Loucy (cell line): ENCODE measurements at regions not wholly inside any gene's neighbourhood (a gene's known extent, or its start where the extent isn't known, plus 50 kb on each side); places are given as distances from the start of the nearest gene placed in this dataset.

Experiments
- H2AFZ ChIP-seq: fragments of 200-600 bp; sonication (generic); 2 replicates; pipeline ENCODE4 v1.6.0; 2016; ENCODE audit warnings: antibody characterized with exemption, mild to moderate bottlenecking, low read length, moderate library complexity
- H3F3A ChIP-seq: fragments of 200-600 bp; 2 replicates; pipeline ENCODE4 v1.6.0; 2016; ENCODE audit warnings: antibody characterized with exemption, low read depth, mild to moderate bottlenecking
- H3K27me3 ChIP-seq: fragments of 200-600 bp; sonication (generic); 2 replicates; pipeline ENCODE4 v1.6.1; 2014; ENCODE audit warnings: low read length, mild to moderate bottlenecking; ENCODE audit not compliant: insufficient read depth, poor library complexity, severe bottlenecking
- H3K36me3 ChIP-seq: fragments of 200-600 bp; sonication (generic); 2 replicates; pipeline ENCODE4 v1.6.1; 2016; ENCODE audit warnings: low read length; ENCODE audit not compliant: insufficient read depth
- H3K4me1 ChIP-seq: fragments of 200-600 bp; sonication (generic); 2 replicates; pipeline ENCODE4 v1.5.1; 2014; ENCODE audit warnings: low read length, mild to moderate bottlenecking; ENCODE audit not compliant: insufficient read depth, poor library complexity, severe bottlenecking
- H3K4me2 ChIP-seq: fragments of 200-600 bp; sonication (generic); 2 replicates; pipeline ENCODE4 v1.6.0; 2014; ENCODE audit warnings: antibody characterized with exemption, low read length, low read depth, mild to moderate bottlenecking; ENCODE audit not compliant: poor library complexity, severe bottlenecking
- H3K4me3 ChIP-seq: fragments of 200-600 bp; sonication (generic); 2 replicates; pipeline ENCODE4 v1.5.1; 2014; ENCODE audit warnings: low read length, mild to moderate bottlenecking, mixed read lengths; ENCODE audit not compliant: poor library complexity, severe bottlenecking
- H3K79me2 ChIP-seq: fragments of 200-600 bp; sonication (generic); 2 replicates; pipeline ENCODE4 v1.6.1; 2014; ENCODE audit warnings: low read length; ENCODE audit not compliant: insufficient read depth
- H3K9ac ChIP-seq: fragments of 200-600 bp; sonication (generic); 2 replicates; pipeline ENCODE4 v1.6.0; 2014; ENCODE audit warnings: mild to moderate bottlenecking, low read depth, low read length, moderate library complexity; ENCODE audit not compliant: poor library complexity, severe bottlenecking
- H3K9me2 ChIP-seq: fragments of 200-600 bp; sonication (generic); replicated peaks from 2 replicates; pipeline ENCODE4 v1.6.1; 2016; ENCODE audit warnings: low read depth, low read length, mixed read lengths
- H3K9me3 ChIP-seq: fragments of 200-600 bp; sonication (generic); 2 replicates; pipeline ENCODE4 v1.6.1; 2014; ENCODE audit warnings: mild to moderate bottlenecking, antibody characterized with exemption, low read length, low read depth; ENCODE audit not compliant: insufficient read depth
- H4K20me1 ChIP-seq: fragments of 200-600 bp; sonication (generic); 2 replicates; pipeline ENCODE4 v1.6.0; 2014; ENCODE audit warnings: antibody characterized with exemption, low read length, mild to moderate bottlenecking; ENCODE audit not compliant: insufficient read depth, poor library complexity, severe bottlenecking
- EZH2phosphoT487 ChIP-seq: fragments of 200-600 bp; IDR thresholded peaks from 2 replicates; pipeline ENCODE4 v1.6.1; 2018; ENCODE audit warnings: antibody characterized with exemption, mild to moderate bottlenecking, moderate library complexity, borderline replicate concordance
- TF ChIP-seq, protein P1 (sequence below): fragments of 200-600 bp; sonication (generic); conservative IDR thresholded peaks from 2 replicates; pipeline ENCODE4 v1.5.1; 2014; ENCODE audit warnings: mild to moderate bottlenecking, antibody characterized with exemption, low read length

DNA sequence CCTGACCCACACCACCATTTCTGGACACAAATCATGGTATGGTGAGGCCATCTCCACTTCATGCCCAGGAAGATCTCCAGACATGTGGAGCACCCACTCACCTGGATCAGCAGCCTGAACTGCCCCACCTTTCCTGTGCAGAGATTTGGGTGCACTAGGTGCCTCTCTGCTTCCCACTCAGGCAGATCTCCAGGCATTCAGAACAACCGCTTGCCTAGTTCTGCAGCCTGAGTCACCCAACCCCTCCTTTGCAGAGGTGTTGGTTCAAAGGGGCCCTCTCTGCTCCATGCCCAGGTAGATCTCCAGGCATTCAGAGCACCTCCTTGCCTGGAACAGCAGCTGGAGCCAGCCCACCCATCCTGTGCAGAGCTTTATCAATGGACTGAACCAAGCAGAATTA lies 620.8 kb downstream of the LRRIQ3 start:
- Histone ChIP-seq H3K9ac (no peak overlapping the region), H3K27me3 (no peaks in the 10 kb centered on the region), H3K4me1 (no peaks in the 10 kb centered on the region), H2AFZ (no peak overlapping the region), H4K20me1 (no peaks in the 10 kb centered on the region), H3K9me3 (no peaks in the 10 kb centered on the region), H3F3A (no peaks in the 10 kb centered on the region), H3K4me3 (no peak overlapping the region), H3K79me2 (no peaks in the 10 kb centered on the region), H3K4me2 (no peak overlapping the region), H3K9me2 (0 out of 2 replicates have a peak, but pooled peaks cover 3% of the 10 kb centered on the region), H3K36me3 (no peaks in the 10 kb centered on the region)
- TF ChIP-seq EZH2phosphoT487 = no peak
- TF ChIP-seq, protein P1, sequence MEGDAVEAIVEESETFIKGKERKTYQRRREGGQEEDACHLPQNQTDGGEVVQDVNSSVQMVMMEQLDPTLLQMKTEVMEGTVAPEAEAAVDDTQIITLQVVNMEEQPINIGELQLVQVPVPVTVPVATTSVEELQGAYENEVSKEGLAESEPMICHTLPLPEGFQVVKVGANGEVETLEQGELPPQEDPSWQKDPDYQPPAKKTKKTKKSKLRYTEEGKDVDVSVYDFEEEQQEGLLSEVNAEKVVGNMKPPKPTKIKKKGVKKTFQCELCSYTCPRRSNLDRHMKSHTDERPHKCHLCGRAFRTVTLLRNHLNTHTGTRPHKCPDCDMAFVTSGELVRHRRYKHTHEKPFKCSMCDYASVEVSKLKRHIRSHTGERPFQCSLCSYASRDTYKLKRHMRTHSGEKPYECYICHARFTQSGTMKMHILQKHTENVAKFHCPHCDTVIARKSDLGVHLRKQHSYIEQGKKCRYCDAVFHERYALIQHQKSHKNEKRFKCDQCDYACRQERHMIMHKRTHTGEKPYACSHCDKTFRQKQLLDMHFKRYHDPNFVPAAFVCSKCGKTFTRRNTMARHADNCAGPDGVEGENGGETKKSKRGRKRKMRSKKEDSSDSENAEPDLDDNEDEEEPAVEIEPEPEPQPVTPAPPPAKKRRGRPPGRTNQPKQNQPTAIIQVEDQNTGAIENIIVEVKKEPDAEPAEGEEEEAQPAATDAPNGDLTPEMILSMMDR = no peak

DNA sequence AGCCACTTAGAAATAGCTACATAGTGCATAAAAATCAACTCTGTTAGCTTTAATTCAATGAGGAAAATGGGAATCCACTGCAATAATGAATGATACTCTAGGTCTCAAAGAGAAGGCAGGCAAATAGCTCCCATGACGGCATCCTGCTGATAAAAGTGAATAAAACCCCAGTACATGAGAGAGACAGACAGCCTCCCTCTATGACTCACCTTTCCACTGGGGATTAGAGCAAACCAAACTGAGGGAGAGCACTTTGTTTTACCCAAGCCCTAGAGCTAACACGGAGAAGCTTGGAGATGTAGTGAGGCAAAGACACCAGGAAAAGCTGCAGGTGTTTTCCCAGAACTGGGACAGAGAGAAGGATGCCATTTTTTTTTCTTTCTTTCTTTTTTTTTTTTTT lies 621.9 kb downstream of the LRRIQ3 start:
- no peaks in the 10 kb centered on the region for H4K20me1 ChIP-seq
- H3K9me3 ChIP-seq = no peaks in the 10 kb centered on the region
- TF ChIP-seq, protein P1 = no peak
- no peak for TF ChIP-seq EZH2phosphoT487
- no peak overlapping the region for H2AFZ ChIP-seq
- no peaks in the 10 kb centered on the region for H3F3A ChIP-seq
- H3K9me2 ChIP-seq = no peaks in the 10 kb centered on the region
- H3K4me1 ChIP-seq = no peaks in the 10 kb centered on the region
- H3K4me2 ChIP-seq = no peak overlapping the region
- no peaks in the 10 kb centered on the region for H3K36me3 ChIP-seq
- H3K79me2 ChIP-seq = no peaks in the 10 kb centered on the region
- H3K4me3 ChIP-seq = no peak overlapping the region
- no peak overlapping the region for H3K9ac ChIP-seq
- H3K27me3 ChIP-seq = no peaks in the 10 kb centered on the region

DNA sequence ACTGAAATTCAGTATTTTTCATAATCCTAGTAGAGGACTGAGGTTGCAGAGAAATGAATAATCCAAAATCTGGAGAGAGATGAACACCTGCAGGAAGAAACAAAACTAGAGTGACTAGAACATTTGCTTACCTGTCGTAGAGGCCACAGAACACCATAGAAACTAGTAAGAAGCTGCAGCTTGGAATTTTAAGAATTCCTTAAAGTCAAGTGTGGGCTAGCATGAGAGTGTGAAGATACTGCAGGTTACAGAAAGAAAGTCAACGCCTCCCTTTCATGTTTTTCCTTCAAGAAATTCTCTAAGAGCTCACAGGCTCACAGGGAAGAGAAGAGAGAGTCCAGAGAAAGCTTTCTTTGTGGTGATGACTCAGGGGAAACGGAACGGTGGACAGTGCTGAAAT lies 633.7 kb downstream of the LRRIQ3 start:
- Histone ChIP-seq H3K9me3 (peaks cover 3% of the 10 kb centered on the region; the same call in 1 of the 2 replicates), H2AFZ (no peak overlapping the region)
- TF ChIP-seq, protein P1 = no peak
- TF ChIP-seq EZH2phosphoT487 = no peak

More for the DNA sequence above, 633.7 kb downstream of the LRRIQ3 start:
- Histone ChIP-seq H3K36me3 (no peaks in the 10 kb centered on the region), H3K27me3 (no peaks in the 10 kb centered on the region), H4K20me1 (no peaks in the 10 kb centered on the region), H3K9ac (no peak overlapping the region), H3K4me1 (no peaks in the 10 kb centered on the region), H3K4me3 (no peak overlapping the region), H3K9me2 (no peaks in the 10 kb centered on the region), H3K4me2 (no peak overlapping the region), H3K79me2 (no peaks in the 10 kb centered on the region), H3F3A (no peaks in the 10 kb centered on the region)
